Left lung (tissue), 4 donors: ENCODE measurements at regions not wholly inside any gene's neighbourhood (a gene's known extent, or its start where the extent isn't known, plus 50 kb on each side); places are given as distances from the start of the nearest gene placed in this dataset.

Experiments
- ATAC-seq: fragments of 200-7000 bp; cut with Tn5 transposase; one replicate; pipeline ENCODE4 v1.9.1; 2020; ENCODE audit warnings: moderate library complexity
- DNase-seq, 4 donors: peaks; one replicate each; pipeline ENCODE4 v3.0.0-alpha.2; 2013 to 2020
- H3K27ac ChIP-seq, 2 donors: fragments of 200-600 bp; sonication (generic) in 1 of 2; one replicate each; pipeline versions ENCODE4 v1.5.0 to v1.8.0; 2020 to 2021
- H3K27me3 ChIP-seq, 2 donors: fragments of 200-600 bp; sonication (generic) in 1 of 2; one replicate each; pipeline versions ENCODE4 v1.5.0 to v1.8.0; 2020 to 2021
- H3K36me3 ChIP-seq, 2 donors: fragments of 200-600 bp; sonication (generic) in 1 of 2; one replicate each; pipeline versions ENCODE4 v1.5.0 to v1.8.0; 2020 to 2021
- H3K4me1 ChIP-seq, 2 donors: fragments of 200-600 bp; one replicate each; pipeline ENCODE4 v1.8.0; 2021
- H3K4me3 ChIP-seq, 2 donors: fragments of 200-600 bp; sonication (generic) in 1 of 2; one replicate each; pipeline versions ENCODE4 v1.5.0 to v1.8.0; 2020 to 2021; ENCODE audit warnings: mild to moderate bottlenecking in 1 of 2
- H3K9me3 ChIP-seq, 2 donors: fragments of 200-600 bp; sonication (generic) in 1 of 2; one replicate each; pipeline versions ENCODE4 v1.5.0 to v1.8.0; 2020 to 2021
- CTCF ChIP-seq, 2 donors: fragments of 200-600 bp; sonication (generic) in 1 of 2; IDR thresholded peaks; one replicate each; pipeline versions ENCODE4 v1.5.0 to v1.8.0; 2021; ENCODE audit warnings: antibody characterized with exemption in 2 of 2
- intact Hi-C, 2 donors: fragments of 100-400 bp; cut with DNase I; formaldehyde crosslinking; loops; one replicate each; pipeline versions ENCODE4 v1.11.2 to v1.14.2; 2022
- donor health status: DM: no; HTN: yes; CAD: no.
- donor health status: DM: no; HTN: no; CAD: no.

- Histone ChIP-seq H3K9me3 (peaks cover 0 to 14% of the 10 kb centered on the region in 2 donors), H3K27ac (no peak overlapping the region), H3K4me3 (no peak overlapping the region), H3K36me3 (no peaks in the 10 kb centered on the region), H3K4me1 (no peaks in the 10 kb centered on the region), H3K27me3 (no peaks in the 10 kb centered on the region)
- no peak for TF ChIP-seq CTCF (IDR thresholded peaks at IDR 0.05)
- intact Hi-C loops = no loop called here
- ATAC-seq = no peak
- no peak for DNase-seq
Measured at GRCh38 chr4:29002151-29002550, 1718.0 kb upstream of the PCDH7 start.

GRCh38 chr4:29005838-29006237 is 1714.3 kb upstream of the PCDH7 start:
- no peaks in the 10 kb centered on the region for H3K27me3 ChIP-seq
- H3K4me1 ChIP-seq = no peaks in the 10 kb centered on the region
- no peaks in the 10 kb centered on the region for H3K9me3 ChIP-seq
- H3K27ac ChIP-seq = no peak overlapping the region
- intact Hi-C loops = no loop called here
- TF ChIP-seq CTCF (IDR thresholded peaks at IDR 0.05) = no peak
- DNase-seq (no peak), ATAC-seq (no peak)
- H3K4me3 ChIP-seq = no peak overlapping the region
- no peaks in the 10 kb centered on the region for H3K36me3 ChIP-seq

GRCh38 chr4:29009908-29010307 is 1710.3 kb upstream of the PCDH7 start:
- no peak for TF ChIP-seq CTCF (IDR thresholded peaks at IDR 0.05)
- Histone ChIP-seq H3K36me3 (no peaks in the 10 kb centered on the region), H3K27ac (no peak overlapping the region), H3K4me1 (no peaks in the 10 kb centered on the region), H3K4me3 (no peak overlapping the region), H3K9me3 (no peaks in the 10 kb centered on the region), H3K27me3 (no peaks in the 10 kb centered on the region)
- intact Hi-C loops = no loop called here
- ATAC-seq = no peak
- no peak for DNase-seq

- ATAC-seq (no peak), DNase-seq (no peak)
- Histone ChIP-seq H3K4me1 (no peaks in the 10 kb centered on the region), H3K4me3 (no peak overlapping the region), H3K36me3 (no peaks in the 10 kb centered on the region), H3K27me3 (no peaks in the 10 kb centered on the region), H3K27ac (no peak overlapping the region), H3K9me3 (peaks cover 0 to 8% of the 10 kb centered on the region in 2 donors)
- intact Hi-C loops = no loop called here
- no peak for TF ChIP-seq CTCF (IDR thresholded peaks at IDR 0.05)
Measured at GRCh38 chr4:29013341-29013740, 1706.8 kb upstream of the PCDH7 start.

GRCh38 chr4:29014555-29014954 is 1705.6 kb upstream of the PCDH7 start:
- TF ChIP-seq CTCF (IDR thresholded peaks at IDR 0.05) = no peak
- Histone ChIP-seq H3K4me1 (no peaks in the 10 kb centered on the region), H3K36me3 (no peaks in the 10 kb centered on the region), H3K27me3 (no peaks in the 10 kb centered on the region), H3K27ac (no peak overlapping the region), H3K9me3 (peaks cover 0 to 9% of the 10 kb centered on the region in 2 donors), H3K4me3 (no peak overlapping the region)
- no peak for DNase-seq
- intact Hi-C loops = no loop called here
- no peak for ATAC-seq
